ENCODE measurements at regions not wholly inside any gene's neighbourhood (a gene's known extent, or its start where the extent isn't known, plus 50 kb on each side); places are given as distances from the start of the nearest gene placed in this dataset.
A peak's percentile ranks its signal among the peaks of the same experiment; 100 is the strongest.
"Not testable (repeated sequence)": the region's sequence is repeated elsewhere in the genome, so short reads cannot be mapped to it uniquely, and the experiment has no call there.

DNA sequence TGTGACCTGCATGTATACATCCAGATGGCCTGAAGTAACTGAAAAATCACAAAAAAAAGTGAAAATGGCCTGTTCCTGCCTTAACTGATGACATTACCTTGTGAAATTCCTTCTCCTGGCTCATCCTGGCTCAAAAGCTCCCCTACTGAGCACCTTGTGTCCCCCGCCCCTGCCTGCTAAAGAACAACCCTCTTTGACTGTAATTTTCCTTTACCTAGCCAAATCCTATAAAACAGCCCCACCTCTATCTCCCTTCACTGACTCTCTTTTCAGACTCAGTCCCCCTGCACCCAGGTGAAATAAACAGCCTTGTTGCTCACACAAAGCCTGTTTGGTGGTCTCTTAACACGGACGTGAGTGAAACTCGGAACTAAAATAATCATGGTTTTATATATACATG is 1916.0 kb downstream of the C4orf33 start:
- DNase-seq (ENCODE audit: low read depth, low spot score); H3K27ac ChIP-seq: not testable (repeated sequence)

DNA sequence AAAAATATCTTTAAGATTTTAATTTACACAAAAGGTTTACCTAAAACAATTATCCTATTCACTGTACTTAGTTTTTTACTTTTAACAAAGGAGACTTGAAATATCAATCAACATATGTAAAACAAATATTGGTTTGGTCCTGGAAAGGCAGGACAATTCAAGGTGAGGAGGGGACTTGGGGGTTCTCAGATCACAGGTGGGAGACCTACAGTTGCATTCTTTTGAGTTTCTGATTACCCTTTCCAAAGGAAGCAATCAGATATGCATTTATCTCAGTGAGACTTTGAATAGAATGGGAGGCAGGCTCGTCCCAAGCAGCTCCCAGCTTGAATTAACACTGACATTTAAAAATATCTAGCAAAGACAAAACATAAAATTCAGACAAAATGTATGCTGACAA is 1917.3 kb downstream of the C4orf33 start:
- H3K27ac ChIP-seq: no peak overlapping the region
- no peak for DNase-seq (ENCODE audit: low read depth, low spot score)

DNA sequence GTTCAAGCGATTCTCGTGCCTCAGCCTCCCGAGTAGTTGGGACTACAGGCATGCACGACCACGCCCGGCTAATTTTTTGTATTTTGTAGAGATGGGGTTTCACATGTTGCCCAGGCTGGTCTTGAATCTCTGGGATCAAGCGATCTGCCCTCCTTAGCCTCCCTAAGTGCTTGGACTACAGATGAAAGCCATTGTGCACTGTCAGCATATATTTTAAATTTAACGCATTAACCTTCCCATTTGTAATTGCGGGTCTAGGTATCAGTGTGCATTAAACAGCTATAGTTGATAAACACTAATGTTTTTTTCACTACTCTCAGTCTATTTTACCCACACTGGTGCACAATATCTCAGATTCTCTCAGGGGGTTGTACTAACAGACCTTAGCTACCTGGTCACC is 1930.8 kb downstream of the C4orf33 start:
- no peak for DNase-seq (ENCODE audit: low read depth, low spot score)
- no peak overlapping the region for H3K27ac ChIP-seq

DNA sequence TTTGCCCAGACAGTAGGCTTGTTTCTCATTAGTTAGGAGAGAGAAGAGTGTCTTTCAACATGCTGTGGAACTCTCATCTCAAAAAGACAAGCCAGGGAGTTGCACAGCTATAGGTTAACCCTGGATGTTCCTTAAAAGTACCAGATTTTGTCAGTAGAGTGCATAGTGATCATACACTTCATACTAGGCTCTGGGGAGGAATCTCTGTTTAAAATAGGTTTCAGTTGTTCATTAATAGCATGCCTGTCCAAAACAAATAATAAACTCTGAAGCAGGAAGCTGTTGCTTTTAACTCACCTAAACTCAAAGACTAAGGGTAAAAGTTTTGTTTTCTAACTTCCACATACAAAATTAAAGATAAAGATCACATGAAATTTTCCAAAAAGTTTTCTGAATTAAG is 1948.4 kb downstream of the C4orf33 start:
- no peak overlapping the region for H3K27ac ChIP-seq
- no peak for DNase-seq (ENCODE audit: low read depth, low spot score)

DNA sequence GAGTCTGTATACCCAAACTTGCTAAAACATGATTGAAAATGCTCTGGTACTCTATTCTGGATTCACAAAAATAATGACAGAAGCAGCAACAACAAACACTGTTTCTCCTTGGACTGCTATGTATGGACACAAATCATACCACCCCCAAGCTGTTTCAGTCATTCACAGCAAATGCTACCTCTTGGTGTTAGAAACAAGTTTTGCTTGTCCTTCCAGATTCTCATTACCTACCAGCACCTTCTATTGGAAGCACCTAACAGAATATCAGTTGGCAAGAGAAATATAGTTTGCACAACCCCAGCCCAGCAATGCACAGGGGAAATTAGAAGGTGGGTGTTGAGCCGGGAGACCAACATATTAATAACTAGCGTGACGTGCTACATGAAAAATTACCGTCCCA is 1950.9 kb downstream of the C4orf33 start:
- no peak overlapping the region for H3K27ac ChIP-seq
- DNase-seq (ENCODE audit: low read depth, low spot score): no peak

DNA sequence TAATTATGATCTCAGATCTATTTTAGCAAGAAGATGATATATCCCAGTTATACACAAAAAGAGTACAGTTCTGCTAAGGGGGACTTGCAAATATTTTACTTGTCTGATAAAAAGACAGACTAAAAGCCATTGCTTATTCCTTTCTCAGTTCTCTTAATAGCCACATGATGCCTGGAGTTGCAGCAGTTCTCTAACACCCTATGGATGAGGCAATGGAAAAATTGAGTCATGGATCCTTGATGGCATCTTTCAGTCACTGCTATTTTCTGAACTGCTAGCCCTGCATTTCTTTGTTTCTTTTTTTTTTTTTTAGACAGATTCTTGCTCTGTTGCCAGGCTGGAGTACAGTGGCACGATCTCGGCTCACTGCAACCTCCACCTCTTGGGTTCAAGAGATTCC is 1956.7 kb downstream of the C4orf33 start:
- H3K27ac ChIP-seq: no peak overlapping the region
- no peak for DNase-seq (ENCODE audit: low read depth, low spot score)

DNA sequence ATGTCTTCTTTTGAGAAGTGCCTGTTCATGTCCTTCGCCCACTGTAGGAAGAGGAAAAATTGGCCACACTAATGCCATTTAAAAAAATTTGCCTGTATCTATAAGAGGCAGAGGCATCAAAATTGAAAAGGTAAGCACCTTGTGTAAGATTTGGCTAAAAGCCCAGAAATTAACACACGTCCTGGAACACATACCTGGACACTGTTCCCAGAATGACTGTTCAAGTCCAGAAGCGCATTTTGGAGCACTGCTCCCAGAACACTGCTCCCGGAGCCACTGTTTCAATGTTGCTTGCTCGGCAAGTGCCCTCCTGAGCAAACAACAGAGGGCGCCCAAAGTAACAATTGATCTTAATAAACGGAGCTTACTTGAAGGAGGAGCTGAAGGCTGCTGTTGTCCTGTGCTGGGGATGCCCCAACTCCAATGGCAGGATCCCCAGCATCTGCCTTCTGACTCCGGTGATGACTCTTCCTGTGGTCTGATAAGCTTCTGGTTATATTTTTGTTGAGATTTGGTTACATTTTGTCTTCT is 1958.6 kb downstream of the C4orf33 start:
- H3K27ac ChIP-seq: no peak overlapping the region
- no peak for DNase-seq (ENCODE audit: low read depth, low spot score)

DNA sequence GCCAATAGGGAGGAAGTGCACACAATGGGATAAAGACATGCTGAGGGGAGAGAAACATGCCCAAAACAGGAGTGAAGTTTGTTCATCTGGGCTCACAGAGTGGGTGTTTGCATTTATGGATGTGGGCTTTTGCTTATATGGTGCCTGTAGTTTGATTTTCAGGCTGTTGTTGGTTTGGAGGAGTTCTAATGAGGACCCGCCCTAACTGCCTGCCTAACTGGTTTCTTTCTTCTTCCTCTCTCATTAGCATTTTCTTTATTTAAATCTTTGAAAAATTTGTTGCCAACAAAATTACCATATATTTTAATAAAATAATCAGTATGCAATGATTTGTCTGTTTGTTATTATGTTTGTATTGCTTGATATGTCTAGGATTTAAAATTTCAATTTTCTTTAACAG is 1965.8 kb downstream of the C4orf33 start:
- H3K27ac ChIP-seq: no peak overlapping the region
- DNase-seq (ENCODE audit: low read depth, low spot score): no peak

DNA sequence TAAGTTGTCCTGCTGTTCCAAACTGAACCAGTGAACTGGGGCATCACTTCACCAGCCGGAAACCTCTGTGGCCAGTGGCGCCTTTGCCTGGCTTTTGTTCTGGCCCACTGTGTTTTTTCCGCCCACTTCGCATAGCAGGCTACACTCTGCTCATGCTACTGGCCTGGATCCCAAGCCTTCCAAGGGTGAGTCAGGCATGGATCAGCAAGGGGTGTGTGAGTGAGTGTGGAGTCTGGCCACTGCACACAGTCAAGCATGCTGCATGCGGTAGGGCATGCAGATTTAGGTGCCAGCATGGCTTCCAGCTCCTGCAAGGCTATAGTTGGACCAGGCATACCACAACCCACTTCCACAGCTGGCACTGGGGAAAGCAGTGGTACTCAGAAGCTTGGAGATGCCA is 1967.9 kb downstream of the C4orf33 start:
- no peak for DNase-seq (ENCODE audit: low read depth, low spot score)
- H3K27ac ChIP-seq: no peak overlapping the region

DNA sequence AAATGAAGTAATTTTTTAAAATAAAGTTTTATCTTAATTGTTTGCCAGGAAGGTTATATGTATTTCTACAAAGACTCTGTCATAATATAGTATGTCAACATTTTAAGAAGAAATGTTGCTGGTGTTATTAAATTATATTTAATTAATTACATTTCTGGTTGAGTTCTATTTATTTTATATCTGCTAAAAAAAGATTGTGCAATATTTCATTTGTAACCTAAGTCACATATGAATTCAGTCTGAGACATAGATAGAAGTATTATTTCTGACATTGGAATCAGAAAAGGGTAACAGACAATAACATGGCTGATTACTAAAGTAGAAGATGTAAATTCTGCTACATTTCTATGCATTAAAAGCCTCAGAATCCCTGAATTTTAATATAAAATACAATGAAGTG is 1985.1 kb downstream of the C4orf33 start:
- no peak overlapping the region for H3K27ac ChIP-seq
- DNase-seq (ENCODE audit: low read depth, low spot score): no peak

DNA sequence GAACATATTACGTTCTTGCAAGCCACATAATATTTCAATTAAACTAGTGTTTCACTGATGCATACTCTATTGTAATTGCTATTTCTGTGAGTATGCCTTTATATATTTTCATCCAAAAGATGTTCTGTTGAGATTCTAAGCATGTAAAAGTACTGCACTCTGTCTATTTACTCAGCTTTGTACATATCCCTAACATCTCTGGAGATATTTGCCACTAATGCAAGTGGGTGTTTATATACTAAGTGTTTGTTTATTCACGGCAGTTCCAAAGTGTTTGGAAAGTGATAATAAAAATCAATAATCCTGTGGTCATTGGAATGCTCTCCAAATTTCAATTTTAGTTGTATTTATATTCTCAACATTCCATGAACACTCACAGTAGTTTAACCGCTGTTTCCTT is 1989.0 kb downstream of the C4orf33 start:
- DNase-seq (ENCODE audit: low read depth, low spot score): no peak
- H3K27ac ChIP-seq: no peak overlapping the region

DNA sequence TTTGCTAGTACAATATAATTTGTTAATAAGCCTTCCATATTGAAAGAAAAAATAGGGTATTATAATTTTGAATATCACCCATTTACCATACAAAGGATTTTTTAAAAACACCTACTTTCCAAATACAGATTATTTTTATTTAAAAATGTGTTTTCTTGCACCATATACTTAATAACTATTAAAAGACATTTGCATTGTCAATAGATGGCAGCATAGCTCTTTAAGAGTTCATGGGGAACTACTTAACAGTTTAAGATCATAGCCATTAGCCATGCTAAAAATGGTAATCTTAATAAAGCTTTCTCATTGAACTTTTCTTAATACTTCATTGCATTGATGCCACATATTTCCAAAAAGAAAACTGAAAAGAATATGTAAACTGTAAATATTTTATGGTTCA is 1995.9 kb downstream of the C4orf33 start:
- no peak overlapping the region for H3K27ac ChIP-seq
- DNase-seq (ENCODE audit: low read depth, low spot score): peak; percentile 5

DNA sequence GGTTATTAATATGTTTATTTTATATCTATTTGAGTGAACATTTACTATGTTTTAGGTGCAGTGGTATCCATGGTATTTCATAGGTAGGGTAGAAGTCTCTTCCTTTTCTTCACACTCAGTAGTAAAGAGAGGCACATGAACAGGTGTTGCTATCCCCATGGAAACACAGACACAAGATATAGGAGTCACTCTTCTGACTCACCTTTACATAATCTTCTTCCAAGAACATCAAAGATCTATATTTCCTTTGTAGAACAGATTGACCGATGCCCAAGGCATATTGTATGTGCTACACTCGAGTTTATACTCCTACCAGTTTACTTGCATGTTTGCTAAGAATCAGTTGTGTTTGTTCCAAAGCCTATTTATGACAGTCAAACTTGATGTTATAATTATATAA is 1997.4 kb downstream of the C4orf33 start:
- no peak overlapping the region for H3K27ac ChIP-seq
- DNase-seq (ENCODE audit: low read depth, low spot score): peak; percentile 10

DNA sequence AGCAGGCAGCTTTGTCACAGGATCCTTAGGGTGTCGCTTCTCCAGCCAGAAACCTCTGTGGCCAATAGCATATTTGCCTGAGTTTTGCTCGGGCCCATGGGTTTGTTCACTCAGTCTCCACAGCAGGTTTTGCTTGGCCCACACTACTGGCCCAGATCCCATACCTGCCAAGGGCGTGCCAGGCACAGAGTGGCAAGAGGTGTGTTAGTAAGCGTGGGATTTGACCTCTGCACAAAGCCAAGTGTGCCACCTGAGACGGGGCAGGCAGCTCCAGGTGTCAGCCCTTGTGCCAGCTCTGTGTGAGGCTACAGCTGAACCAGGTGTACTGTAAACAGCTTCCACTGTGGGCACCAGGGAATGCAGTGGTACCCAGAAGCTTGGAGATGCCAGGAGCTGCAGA is 2003.0 kb downstream of the C4orf33 start:
- no peak overlapping the region for H3K27ac ChIP-seq

DNA sequence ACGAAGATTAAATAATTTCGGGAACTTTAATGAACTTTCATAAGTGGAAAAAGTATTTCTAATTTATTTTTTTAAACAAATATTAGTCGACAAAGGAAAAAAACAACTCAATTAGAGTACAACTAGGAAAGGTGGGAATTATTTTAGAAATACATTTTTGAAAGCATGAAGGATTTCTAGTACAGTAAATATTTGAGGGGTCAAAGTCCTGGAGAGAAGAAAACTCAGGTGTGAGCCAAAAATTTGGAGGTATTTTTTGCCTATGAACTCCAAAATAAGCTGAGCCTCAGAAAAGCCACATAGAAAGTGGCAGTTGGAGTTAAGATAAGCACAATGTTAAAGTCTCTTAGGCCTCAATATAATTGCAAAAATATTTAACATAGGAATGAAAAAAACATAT is 2017.3 kb downstream of the C4orf33 start:
- no peak overlapping the region for H3K27ac ChIP-seq
- no peak for DNase-seq (ENCODE audit: low read depth, low spot score)

More for the DNA sequence above, 2003.0 kb downstream of the C4orf33 start:
- DNase-seq (ENCODE audit: low read depth, low spot score): no peak

DNA sequence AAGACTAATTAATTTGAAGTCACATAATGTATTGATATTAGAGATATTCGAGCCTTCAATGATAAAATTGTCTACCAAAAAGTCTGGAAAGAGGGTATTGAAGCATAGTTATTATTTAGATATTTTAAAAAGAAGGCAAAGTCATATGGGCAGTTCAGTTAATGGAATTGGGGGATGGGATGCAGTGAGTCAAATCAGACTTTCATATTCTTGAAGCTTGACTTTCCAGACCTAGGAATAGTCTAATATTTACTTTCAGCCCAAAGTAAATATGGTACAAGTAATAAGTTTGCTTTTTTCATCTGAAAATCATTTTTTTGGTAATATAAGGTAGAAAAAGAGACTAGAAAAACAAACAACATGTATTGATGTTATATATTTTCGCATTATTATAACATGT is 2017.8 kb downstream of the C4orf33 start:
- no peak for DNase-seq (ENCODE audit: low read depth, low spot score)
- H3K27ac ChIP-seq: no peak overlapping the region

DNA sequence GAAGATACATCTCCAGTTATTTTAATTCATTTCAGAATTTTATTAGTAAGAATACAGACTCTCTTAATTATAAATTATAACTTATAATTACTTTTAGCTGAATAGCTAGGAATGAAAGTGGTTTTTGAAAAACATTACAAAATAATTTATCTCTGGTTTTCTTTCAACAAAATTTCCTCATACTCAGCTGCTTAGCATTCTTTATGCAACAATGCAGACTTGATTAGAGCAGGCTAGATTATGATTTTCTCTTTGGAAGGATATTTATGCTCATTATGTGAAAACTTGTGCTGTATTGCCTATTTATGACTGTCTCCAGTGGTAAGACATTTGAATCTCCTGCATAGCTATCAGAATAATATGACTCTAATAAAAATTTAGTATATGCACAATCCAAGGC is 2023.7 kb downstream of the C4orf33 start:
- H3K27ac ChIP-seq: no peak overlapping the region
- no peak for DNase-seq (ENCODE audit: low read depth, low spot score)

DNA sequence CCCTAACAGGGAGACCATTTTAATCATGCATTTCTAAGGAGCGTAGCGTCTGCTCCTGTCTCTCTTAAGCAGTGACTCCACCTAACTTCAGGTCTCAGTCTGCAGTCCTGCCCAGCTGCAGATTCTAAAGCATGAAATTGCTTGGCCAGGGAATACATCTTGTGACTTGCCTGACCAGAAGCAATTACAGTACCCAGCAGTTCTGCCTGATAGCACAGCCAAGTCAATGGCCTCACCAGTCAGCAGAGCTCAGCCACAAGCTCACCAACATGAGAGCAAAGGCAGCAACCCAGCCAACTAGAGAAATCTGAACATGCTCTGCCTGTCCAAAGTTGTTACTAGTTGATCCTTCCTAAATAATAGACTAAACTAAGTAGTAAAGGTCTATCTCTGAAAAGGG is 2011.9 kb upstream of the PCDH10 start:
- DNase-seq (ENCODE audit: low read depth, low spot score): no peak
- no peak overlapping the region for H3K27ac ChIP-seq

DNA sequence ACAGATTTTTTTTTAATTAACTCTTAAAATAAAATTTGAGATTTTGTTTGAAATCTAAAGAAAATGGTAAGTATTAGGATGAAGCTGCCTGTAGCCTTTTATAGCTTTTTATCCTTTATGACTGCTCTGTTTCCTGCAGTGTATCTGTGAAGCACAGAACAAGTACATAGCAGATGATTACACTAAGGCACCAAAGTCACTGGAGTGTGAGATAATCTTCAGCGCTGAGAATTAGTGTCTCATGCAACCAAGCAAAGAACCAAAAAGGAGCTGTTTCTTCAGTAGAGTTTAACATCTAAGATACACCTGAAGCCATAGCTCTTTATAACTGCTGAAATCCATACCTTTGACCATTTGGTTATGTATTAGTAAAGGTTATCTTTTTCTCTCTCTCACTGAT is 1989.8 kb upstream of the PCDH10 start:
- H3K27ac ChIP-seq: no peak overlapping the region
- no peak for DNase-seq (ENCODE audit: low read depth, low spot score)

DNA sequence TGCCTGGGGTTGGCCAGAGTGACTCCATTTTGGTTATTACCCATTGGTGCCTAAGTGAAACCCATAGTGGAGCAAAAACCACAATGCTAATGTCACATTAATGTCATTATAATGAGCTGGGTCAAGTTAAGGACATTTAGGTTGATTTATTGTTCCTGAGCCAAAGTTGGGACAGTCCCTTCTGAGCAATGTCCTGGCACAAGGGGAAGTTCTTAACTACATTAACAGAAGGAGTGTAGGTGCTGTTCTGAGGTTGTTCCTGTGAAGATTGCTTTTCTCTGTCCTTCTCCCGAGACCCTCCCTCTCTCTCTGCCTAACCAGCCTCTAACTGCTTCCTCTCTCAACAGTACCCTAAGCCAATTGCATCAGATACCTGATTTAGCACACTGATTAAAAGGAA is 1956.8 kb upstream of the PCDH10 start:
- DNase-seq (ENCODE audit: low read depth, low spot score): no peak
- no peak overlapping the region for H3K27ac ChIP-seq

DNA sequence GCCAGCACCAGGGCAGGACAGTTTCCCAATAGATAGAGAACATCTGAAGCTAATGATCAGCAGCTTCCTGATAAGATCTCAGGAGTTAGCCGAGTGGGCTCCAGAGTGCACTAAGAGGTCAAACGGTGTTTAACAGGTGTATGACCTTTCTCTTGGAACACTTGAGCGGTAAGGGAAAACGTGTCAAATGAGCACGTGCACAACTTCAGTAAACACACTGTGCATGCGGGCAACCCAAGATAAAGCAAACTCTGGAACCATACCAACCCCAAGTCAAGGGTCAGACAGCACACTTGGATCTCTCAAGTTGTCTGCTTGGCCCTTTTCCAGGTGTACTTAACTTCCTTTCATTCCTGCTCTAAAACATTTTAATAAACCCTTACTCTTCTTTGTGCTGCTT is 1941.5 kb upstream of the PCDH10 start:
- DNase-seq (ENCODE audit: low read depth, low spot score): no peak
- H3K27ac ChIP-seq: no peak overlapping the region

DNA sequence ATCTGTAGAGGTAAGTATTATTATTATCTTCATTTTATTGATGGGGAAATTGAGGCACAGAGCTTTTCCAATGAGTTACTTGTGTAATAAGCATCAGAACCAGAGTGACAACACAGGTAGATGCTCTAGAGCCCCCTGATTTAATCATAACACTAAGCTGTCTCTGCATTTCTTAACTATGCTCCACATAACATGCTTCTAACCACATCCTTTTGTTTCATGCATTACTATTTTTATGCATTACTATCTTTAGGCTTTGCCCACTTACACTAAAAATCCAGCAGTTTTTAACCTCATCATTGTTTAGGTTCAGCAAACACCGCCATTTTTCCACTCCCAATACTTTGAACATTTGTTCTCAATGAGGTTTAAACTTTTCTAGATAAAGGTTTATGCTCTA is 1900.8 kb upstream of the PCDH10 start:
- DNase-seq (ENCODE audit: low read depth, low spot score): no peak
- no peak overlapping the region for H3K27ac ChIP-seq

DNA sequence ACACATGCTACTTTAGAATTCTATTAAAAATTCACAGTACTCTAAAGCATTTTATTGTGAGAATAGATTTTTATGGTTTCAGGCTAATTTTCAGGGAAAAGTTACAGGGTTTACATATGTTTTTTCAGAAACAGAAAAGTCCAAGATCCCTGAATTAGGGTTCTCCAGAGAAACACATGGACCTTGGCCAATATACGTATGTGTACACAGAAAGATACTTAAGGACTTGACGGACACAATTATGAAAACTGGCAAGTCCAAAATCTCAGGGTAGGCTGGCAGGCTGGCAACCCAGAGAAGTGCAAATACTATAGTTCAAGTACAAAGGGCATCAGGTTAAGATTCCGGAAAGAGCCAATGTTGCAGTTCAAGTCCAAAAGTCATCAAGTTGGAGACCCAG is 1897.8 kb upstream of the PCDH10 start:
- DNase-seq (ENCODE audit: low read depth, low spot score): no peak
- no peak overlapping the region for H3K27ac ChIP-seq
